LNCAP (cell line): ENCODE measurements at regions not wholly inside any gene's neighbourhood (a gene's known extent, or its start where the extent isn't known, plus 50 kb on each side); places are given as distances from the start of the nearest gene placed in this dataset.

Experiments
- TF ChIP-seq, protein P1 (sequence below): fragments of 450-650 bp; IDR thresholded peaks from 2 replicates; pipeline ENCODE4 v1.5.1; 2017; ENCODE audit warnings: mild to moderate bottlenecking

DNA sequence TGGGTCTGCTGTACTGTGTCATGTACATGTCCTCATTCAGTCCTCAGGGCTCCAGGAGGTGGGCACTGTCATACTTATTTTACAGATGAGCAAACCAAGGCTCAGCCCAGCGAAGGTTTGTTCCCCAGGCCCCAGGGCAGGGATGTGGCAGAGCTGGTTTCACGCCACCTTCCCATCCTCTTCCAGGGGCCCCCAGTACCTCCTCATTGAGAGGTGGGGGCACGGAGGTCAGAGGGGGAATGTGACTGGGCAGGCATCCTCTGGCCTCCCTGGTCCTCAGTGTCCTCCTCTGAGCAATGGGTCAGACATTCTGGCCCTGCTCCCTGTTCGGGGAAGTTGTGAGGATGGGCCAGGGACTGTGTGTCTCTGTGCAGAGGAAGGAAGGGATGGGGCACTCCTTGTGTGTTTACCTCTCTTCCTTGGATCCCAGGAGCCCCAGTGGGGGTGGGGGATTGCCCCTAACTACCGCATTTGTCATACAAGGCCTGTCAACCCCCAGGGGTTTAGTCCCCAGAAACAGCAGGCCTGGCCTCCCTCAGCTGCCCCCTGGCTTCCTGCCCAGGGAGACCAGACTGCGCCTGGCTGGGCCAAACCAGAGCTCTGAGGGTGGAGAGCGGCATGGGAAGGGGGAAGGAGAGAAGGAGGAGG, 65.9 kb upstream of the LCTL start:
- TF ChIP-seq, protein P1, sequence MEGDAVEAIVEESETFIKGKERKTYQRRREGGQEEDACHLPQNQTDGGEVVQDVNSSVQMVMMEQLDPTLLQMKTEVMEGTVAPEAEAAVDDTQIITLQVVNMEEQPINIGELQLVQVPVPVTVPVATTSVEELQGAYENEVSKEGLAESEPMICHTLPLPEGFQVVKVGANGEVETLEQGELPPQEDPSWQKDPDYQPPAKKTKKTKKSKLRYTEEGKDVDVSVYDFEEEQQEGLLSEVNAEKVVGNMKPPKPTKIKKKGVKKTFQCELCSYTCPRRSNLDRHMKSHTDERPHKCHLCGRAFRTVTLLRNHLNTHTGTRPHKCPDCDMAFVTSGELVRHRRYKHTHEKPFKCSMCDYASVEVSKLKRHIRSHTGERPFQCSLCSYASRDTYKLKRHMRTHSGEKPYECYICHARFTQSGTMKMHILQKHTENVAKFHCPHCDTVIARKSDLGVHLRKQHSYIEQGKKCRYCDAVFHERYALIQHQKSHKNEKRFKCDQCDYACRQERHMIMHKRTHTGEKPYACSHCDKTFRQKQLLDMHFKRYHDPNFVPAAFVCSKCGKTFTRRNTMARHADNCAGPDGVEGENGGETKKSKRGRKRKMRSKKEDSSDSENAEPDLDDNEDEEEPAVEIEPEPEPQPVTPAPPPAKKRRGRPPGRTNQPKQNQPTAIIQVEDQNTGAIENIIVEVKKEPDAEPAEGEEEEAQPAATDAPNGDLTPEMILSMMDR: no peak

- TF ChIP-seq, protein P1: no peak
Measured at GRCh38 chr15:66633041-66633937, 67.5 kb upstream of the LCTL start.

DNA sequence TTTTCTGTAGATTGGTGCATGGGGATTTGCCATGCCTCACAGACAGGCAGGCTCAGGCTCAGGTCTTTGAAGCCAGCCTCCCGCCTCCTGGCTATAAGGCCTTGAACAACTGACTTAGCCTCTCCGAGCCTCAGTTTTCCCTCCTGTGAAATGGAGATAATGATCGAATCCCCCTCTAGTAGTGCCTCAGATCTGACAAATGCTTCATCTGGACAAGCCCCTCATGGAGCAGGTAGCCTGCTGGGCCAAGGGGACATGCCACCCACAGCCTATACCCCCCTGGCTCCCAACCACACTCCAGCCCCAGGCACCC, 68.1 kb upstream of the LCTL start:
- TF ChIP-seq, protein P1: no peak

GRCh38 chr15:66634540-66634939, 67.5 kb upstream of the SMAD6 start:
- TF ChIP-seq, protein P1: no peak

DNA sequence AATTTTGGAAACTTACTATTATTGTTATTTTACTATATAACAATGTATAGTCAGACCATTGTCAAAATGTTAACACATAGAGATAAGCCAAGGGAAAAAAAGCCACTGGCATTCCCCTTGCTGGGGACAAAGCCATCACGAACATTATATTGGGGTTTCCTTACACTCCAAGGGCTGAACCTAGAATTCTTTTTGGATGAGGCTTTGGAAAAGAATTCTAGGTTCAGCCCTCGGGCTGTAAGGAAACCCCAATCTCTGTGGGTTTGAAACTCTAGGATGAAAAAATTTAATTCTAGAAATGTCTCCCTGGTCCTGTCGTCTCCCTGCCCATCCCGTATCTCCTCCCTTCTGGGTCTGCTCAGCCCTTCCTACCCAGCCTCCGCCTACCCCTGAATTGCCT, 67.0 kb upstream of the SMAD6 start:
- TF ChIP-seq, protein P1: no peak

DNA sequence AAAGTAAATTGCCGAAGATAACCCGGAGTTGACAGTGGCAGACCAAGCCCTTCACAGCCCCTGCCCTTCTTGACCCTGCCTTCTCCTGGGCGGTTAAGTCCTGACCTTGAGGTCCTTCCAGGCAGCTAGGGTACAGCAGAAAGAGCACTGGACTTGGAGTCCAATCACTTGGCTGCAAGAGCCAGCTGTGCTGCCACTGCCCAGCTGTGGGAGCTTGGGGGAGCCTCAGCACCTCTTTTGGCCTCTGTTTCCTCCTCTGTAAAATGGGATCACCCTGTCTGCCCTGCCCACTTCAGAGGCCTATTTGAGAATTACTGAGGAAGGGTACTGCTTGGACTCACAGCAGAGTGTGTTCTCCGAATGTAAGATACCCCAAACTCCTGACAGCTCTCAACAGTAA, 66.2 kb upstream of the SMAD6 start:
- TF ChIP-seq, protein P1: no peak

- TF ChIP-seq, protein P1: no peak
Measured at GRCh38 chr15:66638377-66638776, 63.7 kb upstream of the SMAD6 start.
